GM12878 (cell line): ENCODE measurements at regions not wholly inside any gene's neighbourhood (a gene's known extent, or its start where the extent isn't known, plus 50 kb on each side); places are given as distances from the start of the nearest gene placed in this dataset.

Source experiments
- ATAC-seq: fragments of 200-7000 bp; cut with Tn5 transposase; 3 replicates; pipeline ENCODE4 v1.9.1; 2020; ENCODE audit warnings: mild to moderate bottlenecking, moderate library complexity
- BruUV-seq: library from RNA; stranded (reverse); fragments of 400-500 nt; replicated peaks from 2 replicates; lab custom pipeline; 2021; lab: Mats Ljungman, UMichigan
- CTCF ChIA-PET: fragments of 300-600 bp; sonication (Branson Sonifier 250); formaldehyde crosslinking; extraction: SDS; loops from one replicate; lab custom pipeline; 2021; ENCODE audit warnings: inconsistent platforms; lab: Yijun Ruan, JAX
- POLR2A ChIA-PET: fragments of 350-600 bp; formaldehyde crosslinking; extraction: SDS; loops from one replicate; lab custom pipeline; 2021; ENCODE audit warnings: inconsistent platforms; lab: Charles Lee
- RAD21 ChIA-PET: fragments of 300-600 bp; sonication (Branson Sonifier 250); formaldehyde crosslinking; loops from one replicate; lab custom pipeline; 2023; ENCODE audit warnings: antibody characterized with exemption; ENCODE audit not compliant: unreplicated experiment; lab: Charles Lee
- SMC1A ChIA-PET: fragments of 300-600 bp; sonication (Branson Sonifier 250); formaldehyde crosslinking; loops from one replicate; lab custom pipeline; 2023; ENCODE audit not compliant: unreplicated experiment, uncharacterized antibody; lab: Charles Lee
- DNase-seq: peaks from one replicate; pipeline ENCODE4 v3.0.0-alpha.2; 2011; ENCODE audit warnings: low read depth, low spot score
- FAIRE-seq: peaks from 3 replicates; lab custom pipeline; 2011; peaks lifted over from hg19 to GRCh38; lab: Jason Lieb, UNC
- H2AFZ ChIP-seq: 2 replicates; pipeline ENCODE4 v1.6.0; 2011; ENCODE audit warnings: low read depth, low read length, control low read depth; ENCODE audit not compliant: control insufficient read depth
- H3K27ac ChIP-seq: 2 replicates; pipeline ENCODE4 v1.5.1; 2011; ENCODE audit warnings: control low read depth; ENCODE audit not compliant: control insufficient read depth, insufficient read depth
- H3K27me3 ChIP-seq, 2 experiments: replicated peaks in 1 of 2; 2 replicates each; pipeline versions ENCODE4 v1.6.0 to v1.6.1; 2011; ENCODE audit warnings: low read length in 1 of 2; ENCODE audit not compliant: control insufficient read depth in 2 of 2, insufficient read depth in 2 of 2
- H3K36me3 ChIP-seq, 2 experiments: 2 replicates each; pipeline ENCODE4 v1.5.1; 2011; ENCODE audit warnings: low read length in 1 of 2; ENCODE audit not compliant: control insufficient read depth in 2 of 2, insufficient read depth in 2 of 2
- H3K4me1 ChIP-seq: 2 replicates; pipeline ENCODE4 v1.6.1; 2011; ENCODE audit warnings: mild to moderate bottlenecking, low read length, moderate library complexity, mixed read lengths; ENCODE audit not compliant: control insufficient read depth, insufficient read depth
- H3K4me2 ChIP-seq: 2 replicates; pipeline ENCODE4 v1.6.0; 2011; ENCODE audit warnings: control low read depth; ENCODE audit not compliant: control insufficient read depth, insufficient read depth
- H3K4me3 ChIP-seq: fragments of 200-600 bp; sonication (generic); 2 replicates; pipeline ENCODE4 v1.5.1; 2016
- H3K79me2 ChIP-seq: 2 replicates; pipeline ENCODE4 v1.6.0; 2011; ENCODE audit warnings: low read length; ENCODE audit not compliant: control insufficient read depth, insufficient read depth
- H3K9ac ChIP-seq: 2 replicates; pipeline ENCODE4 v1.8.0; 2011; ENCODE audit warnings: low read length, control low read depth, mixed read lengths; ENCODE audit not compliant: control insufficient read depth, insufficient read depth
- H3K9me3 ChIP-seq: replicated peaks from 3 replicates; pipeline ENCODE4 v1.5.1; 2011; ENCODE audit warnings: mild to moderate bottlenecking, low read length; ENCODE audit not compliant: control insufficient read depth, insufficient read depth
- H4K20me1 ChIP-seq: 2 replicates; pipeline ENCODE4 v1.6.0; 2011; ENCODE audit not compliant: control insufficient read depth, insufficient read depth
- CREB1 ChIP-seq: IDR thresholded peaks from 2 replicates; pipeline ENCODE4 v1.6.1; 2012; ENCODE audit warnings: low read depth, mild to moderate bottlenecking, inconsistent platforms
- EGR1 ChIP-seq, 2 experiments: IDR thresholded peaks; 1 replicate in 1 of 2; 2 replicates in 1 of 2; pipeline ENCODE4 v1.6.1; 2011 to 2012; ENCODE audit warnings: low read depth in 2 of 2, low read length in 2 of 2, borderline replicate concordance in 1 of 2, mild to moderate bottlenecking in 1 of 2, moderate library complexity in 1 of 2
- FOXK2 ChIP-seq: fragments of 450-650 bp; IDR thresholded peaks from 2 replicates; pipeline ENCODE4 v1.6.1; 2017; ENCODE audit warnings: mild to moderate bottlenecking, moderate library complexity
- IKZF2 ChIP-seq, 2 experiments: fragments of 450-650 bp; IDR thresholded peaks; 2 replicates each; pipeline ENCODE4 v1.6.1; 2017; ENCODE audit warnings: mild to moderate bottlenecking in 2 of 2, moderate library complexity in 2 of 2
- IRF5 ChIP-seq: fragments of 450-650 bp; IDR thresholded peaks from 2 replicates; pipeline ENCODE4 v1.6.1; 2017; ENCODE audit warnings: borderline replicate concordance
- KDM1A ChIP-seq: fragments of 200-600 bp; sonication (generic); IDR thresholded peaks from 2 replicates; pipeline ENCODE4 v1.6.1; 2016; ENCODE audit warnings: borderline replicate concordance
- MEF2B ChIP-seq: fragments of 450-650 bp; IDR thresholded peaks from 2 replicates; pipeline ENCODE4 v1.6.1; 2018; ENCODE audit warnings: mild to moderate bottlenecking, moderate library complexity; ENCODE audit not compliant: partially characterized antibody, poor library complexity, severe bottlenecking
- PAX8 ChIP-seq: fragments of 450-650 bp; IDR thresholded peaks from 2 replicates; pipeline ENCODE4 v1.6.1; 2017; ENCODE audit warnings: mild to moderate bottlenecking, moderate library complexity
- POLR2A ChIP-seq: IDR thresholded peaks from 2 replicates; pipeline ENCODE4 v1.6.1; 2011; ENCODE audit warnings: low read depth, mild to moderate bottlenecking, low read length
- POU2F2 ChIP-seq: IDR thresholded peaks from 3 replicates; pipeline ENCODE4 v1.6.1; 2011; ENCODE audit warnings: low read depth, mild to moderate bottlenecking, low read length, borderline replicate concordance
- RFX5 ChIP-seq: IDR thresholded peaks from 2 replicates; pipeline ENCODE4 v1.6.1; 2011; ENCODE audit warnings: low read depth, low read length, improper control_type of control experiment
- RUNX3 ChIP-seq: IDR thresholded peaks from 2 replicates; pipeline ENCODE4 v1.6.1; 2012; ENCODE audit warnings: low read length, inconsistent platforms
- SMAD5 ChIP-seq: IDR thresholded peaks from 2 replicates; pipeline ENCODE4 v1.6.1; 2016; ENCODE audit warnings: antibody characterized with exemption, low read depth
- SP1 ChIP-seq: IDR thresholded peaks from one replicate; pipeline ENCODE4 v1.6.1; 2011; ENCODE audit warnings: low read depth, low read length
- TCF3 ChIP-seq: IDR thresholded peaks from 2 replicates; pipeline ENCODE4 v1.6.1; 2012; ENCODE audit warnings: low read depth, mild to moderate bottlenecking, low read length, borderline replicate concordance; ENCODE audit not compliant: insufficient read depth
- WGBS: methylation state at CpG from one replicate; pipeline ENCODE4 v1.1.6; 2016; ENCODE audit warnings: low lambda C conversion rate; ENCODE audit not compliant: insufficient replicate concordance, insufficient coverage; ENCODE audit errors: missing lambda C conversion rate; 5-methylcytosine and 5-hydroxymethylcytosine counted together
- in situ Hi-C: fragments of 300-500 bp; cut with MboI; formaldehyde crosslinking; loops from 9 replicates; pipeline ENCODE4 v1.14.3; 2018; ENCODE audit warnings: mixed read lengths
- intact Hi-C: fragments of 100-400 bp; cut with micrococcal nuclease; formaldehyde crosslinking; loops from one replicate; pipeline ENCODE4 v1.14.2; 2022; ENCODE audit not compliant: unreplicated experiment
- TF ChIP-seq, protein P1 (sequence below): IDR thresholded peaks from 2 replicates; pipeline ENCODE4 v1.6.1; 2011; ENCODE audit warnings: low read depth, low read length, improper control_type of control experiment, borderline replicate concordance

DNA sequence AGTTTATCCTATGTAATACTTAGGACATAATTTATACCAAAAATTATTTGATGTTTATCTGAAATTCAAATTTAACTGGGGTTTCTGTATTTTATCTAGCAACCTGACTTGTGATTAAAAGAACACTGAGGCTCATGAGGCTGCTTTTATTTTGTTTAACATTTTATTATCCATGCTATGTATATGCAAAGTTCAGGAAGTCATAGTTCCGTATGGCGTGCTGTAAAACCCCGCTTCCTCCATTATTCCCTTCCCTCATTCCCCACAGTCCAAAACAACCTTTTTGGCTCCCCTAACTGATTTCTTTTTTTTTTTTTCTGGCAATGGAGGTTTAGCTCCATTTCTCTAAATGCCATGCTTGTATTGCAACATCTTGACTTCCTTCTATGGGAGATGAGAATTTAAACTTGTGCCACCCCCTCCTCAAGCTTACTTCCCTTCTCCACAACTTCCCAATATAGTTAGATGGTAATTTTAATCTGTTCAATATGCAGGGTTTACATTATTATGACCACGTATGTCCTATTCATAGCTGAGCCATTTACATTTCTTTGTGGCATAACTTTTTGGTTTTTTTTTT lies 138.0 kb upstream of the DNAH14 start (continued):
- TF ChIP-seq PAX8, result no peak

- DNase-seq, result no peak
- ChIA-PET RAD21 (no interaction called here), POLR2A (no interaction called here), SMC1A (interaction anchor here (0.8 kb wide), 1 partner anchor 34 kb away, joined by 4 read pairs; no protein-coding TSS in a partner anchor), CTCF (no interaction called here)
- Histone ChIP-seq H3K4me1 (no peaks in the 10 kb centered on the region), H3K36me3 (no peaks in the 10 kb centered on the region), H3K27me3 (no peaks in the 10 kb centered on the region), H3K9me3 (no peaks in the 10 kb centered on the region; the same call in 2 of the 3 replicates), H4K20me1 (no peaks in the 10 kb centered on the region), H2AFZ (no peak overlapping the region), H3K4me3 (no peak overlapping the region), H3K27ac (no peak overlapping the region), H3K4me2 (no peak overlapping the region), H3K79me2 (no peaks in the 10 kb centered on the region), H3K9ac (no peak overlapping the region)
- no peak for ATAC-seq
- intact Hi-C loops (no loop called here), in situ Hi-C loops (no loop called here)
- no TSS peak for BruUV-seq
- 44% methylated on average over 2 of the region's 2 CpGs for WGBS
- TF ChIP-seq TCF3 (no peak), POU2F2 (no peak), SP1 (no peak), EGR1 (IDR thresholded peaks at IDR 0.05; ENCODE audit: borderline replicate concordance in 1 of 2, low read depth in 2 of 2, low read length in 2 of 2) (no peak), FOXK2 (no peak), IRF5 (no peak), IKZF2 (IDR thresholded peaks at IDR 0.05) (no peak), POLR2A (no peak), CREB1 (no peak), RFX5 (no peak), RUNX3 (no peak), KDM1A (no peak), MEF2B (no peak), SMAD5 (no peak)
- TF ChIP-seq, protein P1, sequence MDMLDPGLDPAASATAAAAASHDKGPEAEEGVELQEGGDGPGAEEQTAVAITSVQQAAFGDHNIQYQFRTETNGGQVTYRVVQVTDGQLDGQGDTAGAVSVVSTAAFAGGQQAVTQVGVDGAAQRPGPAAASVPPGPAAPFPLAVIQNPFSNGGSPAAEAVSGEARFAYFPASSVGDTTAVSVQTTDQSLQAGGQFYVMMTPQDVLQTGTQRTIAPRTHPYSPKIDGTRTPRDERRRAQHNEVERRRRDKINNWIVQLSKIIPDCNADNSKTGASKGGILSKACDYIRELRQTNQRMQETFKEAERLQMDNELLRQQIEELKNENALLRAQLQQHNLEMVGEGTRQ, result no peak
- FAIRE-seq, result no peak
Observed at GRCh38 chr1:224795591-224795990, 133.9 kb upstream of the DNAH14 start.
